ENCODE measurements at regions not wholly inside any gene's neighbourhood (a gene's known extent, or its start where the extent isn't known, plus 50 kb on each side); places are given as distances from the start of the nearest gene placed in this dataset.
"Not testable (repeated sequence)": the region's sequence is repeated elsewhere in the genome, so short reads cannot be mapped to it uniquely, and the experiment has no call there.

- H3K36me3 ChIP-seq = no peaks in the 10 kb centered on the region
- no peak overlapping the region for H3K4me3 ChIP-seq
- TF ChIP-seq CTCF (IDR thresholded peaks at IDR 0.05; ENCODE audit: low read depth, low read length) = no peak
- H3K27me3 ChIP-seq = no peaks in the 10 kb centered on the region
- H3K27ac ChIP-seq = no peak overlapping the region
- DNase-seq (ENCODE audit: low read depth in 1 of 2, low spot score in 1 of 2) = no peak
- no peaks in the 10 kb centered on the region for H3K9me3 ChIP-seq (ENCODE audit: low read depth)
- no peaks in the 10 kb centered on the region for H3K4me1 ChIP-seq (ENCODE audit: low read depth)
These were observed 438.3 kb downstream of the DIRAS2 start for GRCh38 chr9:90204128-90204831.

- H3K4me1 ChIP-seq (ENCODE audit: low read depth); H3K27me3 ChIP-seq; DNase-seq (ENCODE audit: low read depth in 1 of 2, low spot score in 1 of 2); H3K4me3 ChIP-seq; H3K27ac ChIP-seq; H3K36me3 ChIP-seq; H3K9me3 ChIP-seq (ENCODE audit: low read depth): not testable (repeated sequence)
These were observed 429.6 kb downstream of the DIRAS2 start for GRCh38 chr9:90213045-90213444.

- Histone ChIP-seq H3K4me1 (ENCODE audit: low read depth) (no peaks in the 10 kb centered on the region), H3K36me3 (no peaks in the 10 kb centered on the region), H3K27ac (no peak overlapping the region), H3K9me3 (ENCODE audit: low read depth) (no peaks in the 10 kb centered on the region), H3K27me3 (peaks cover 20% of the 10 kb centered on the region), H3K4me3 (peak overlapping the region; percentile 22)
- no peak for TF ChIP-seq CTCF (IDR thresholded peaks at IDR 0.05; ENCODE audit: low read depth, low read length)
- DNase-seq (ENCODE audit: low read depth in 1 of 2, low spot score in 1 of 2) = peak in 1 of 2 donors; percentile 55
These were observed 423.0 kb downstream of the DIRAS2 start for GRCh38 chr9:90219548-90220118.

DNA sequence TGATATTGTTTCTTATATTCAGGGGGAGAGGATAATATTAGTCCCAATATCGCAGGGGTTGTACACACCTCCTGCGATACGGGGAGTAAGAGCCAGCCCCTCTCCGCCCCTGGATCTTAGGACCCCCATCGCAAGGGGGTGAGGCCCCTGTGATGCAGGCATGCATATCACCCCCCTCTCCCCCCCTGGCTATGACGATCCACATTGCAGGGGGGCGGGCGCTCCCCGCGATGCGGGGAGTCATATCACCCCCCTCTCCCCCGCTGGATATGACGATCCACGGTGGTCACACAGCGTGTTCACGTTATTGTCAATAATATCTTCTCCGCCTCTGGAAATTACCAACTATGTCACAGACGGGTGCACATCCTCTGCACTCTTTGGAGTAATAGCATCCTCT is 420.7 kb downstream of the DIRAS2 start:
- H3K36me3 ChIP-seq; DNase-seq (ENCODE audit: low read depth in 1 of 2, low spot score in 1 of 2); H3K27ac ChIP-seq; H3K4me3 ChIP-seq; H3K9me3 ChIP-seq (ENCODE audit: low read depth); H3K4me1 ChIP-seq (ENCODE audit: low read depth): not testable (repeated sequence)
- H3K27me3 ChIP-seq = peaks cover 20% of the 10 kb centered on the region

DNA sequence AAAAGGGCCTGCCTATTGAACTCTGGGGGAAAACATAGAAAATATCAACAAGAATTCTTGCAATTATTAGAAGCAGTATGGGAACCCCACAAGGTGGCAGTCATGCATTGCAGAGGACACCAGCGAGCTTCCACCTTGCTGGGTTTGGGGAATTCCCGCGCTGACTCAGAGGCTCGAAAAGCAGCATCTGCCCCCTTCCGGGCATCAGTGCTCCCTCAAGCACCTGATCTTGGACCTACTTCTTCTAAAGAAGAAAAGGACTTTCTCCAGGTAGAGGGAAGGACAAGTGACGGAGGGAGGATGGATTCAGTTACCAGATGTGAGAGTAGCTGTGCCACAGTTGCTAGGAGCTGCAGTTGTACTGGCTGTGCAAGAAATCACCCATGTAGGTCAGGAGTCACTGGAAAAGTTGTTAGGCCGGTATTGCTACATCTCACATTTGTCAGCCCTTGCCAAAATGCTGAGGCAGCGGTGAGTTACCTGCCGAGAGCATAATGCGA is 415.7 kb downstream of the DIRAS2 start:
- not testable (repeated sequence) for H3K36me3 ChIP-seq; H3K27ac ChIP-seq; H3K27me3 ChIP-seq; H3K4me1 ChIP-seq (ENCODE audit: low read depth); H3K9me3 ChIP-seq (ENCODE audit: low read depth); H3K4me3 ChIP-seq
- TF ChIP-seq CTCF (IDR thresholded peaks at IDR 0.05; ENCODE audit: low read depth, low read length) = peak; percentile 48
- peak; percentile 45 to 51 for DNase-seq (ENCODE audit: low read depth in 1 of 2, low spot score in 1 of 2)

DNA sequence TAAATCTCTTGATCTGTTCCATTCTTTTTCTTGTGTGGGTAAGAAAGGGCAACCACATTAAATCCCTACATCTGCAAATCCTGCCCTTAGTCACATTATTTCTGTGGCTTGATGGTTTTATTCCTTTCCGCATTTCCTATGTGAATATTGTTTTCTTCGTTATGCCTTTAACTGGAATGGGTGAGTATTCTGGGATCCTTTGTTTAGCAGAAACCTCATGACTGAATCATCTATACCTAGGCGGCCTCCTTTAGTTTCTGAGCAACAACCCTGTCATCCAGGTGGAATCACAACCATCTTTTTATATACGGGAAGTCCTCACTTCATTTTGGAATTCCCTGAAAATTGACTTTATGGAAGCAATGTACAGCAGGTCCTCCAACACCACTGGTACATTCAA is 409.5 kb downstream of the DIRAS2 start:
- H3K27ac ChIP-seq; H3K9me3 ChIP-seq (ENCODE audit: low read depth); H3K4me3 ChIP-seq; DNase-seq (ENCODE audit: low read depth in 1 of 2, low spot score in 1 of 2); H3K4me1 ChIP-seq (ENCODE audit: low read depth); H3K36me3 ChIP-seq; H3K27me3 ChIP-seq: not testable (repeated sequence)

- no peak for DNase-seq (ENCODE audit: low read depth in 1 of 2, low spot score in 1 of 2)
- Histone ChIP-seq H3K36me3 (no peaks in the 10 kb centered on the region), H3K27ac (no peak overlapping the region), H3K9me3 (ENCODE audit: low read depth) (no peaks in the 10 kb centered on the region), H3K4me3 (no peak overlapping the region), H3K4me1 (ENCODE audit: low read depth) (no peaks in the 10 kb centered on the region), H3K27me3 (no peaks in the 10 kb centered on the region)
- TF ChIP-seq CTCF (IDR thresholded peaks at IDR 0.05; ENCODE audit: low read depth, low read length) = no peak
These were observed 402.1 kb downstream of the DIRAS2 start for GRCh38 chr9:90240541-90240940.

Data from cardiac muscle cell (in vitro differentiated cells and primary cell).